ENCODE measurements at regions not wholly inside any gene's neighbourhood (a gene's known extent, or its start where the extent isn't known, plus 50 kb on each side); places are given as distances from the start of the nearest gene placed in this dataset.

GRCh38 chr1:5651964-5652821 is 340.0 kb downstream of the NPHP4 start:
- no peak for TF ChIP-seq CTCF (conservative IDR thresholded peaks at IDR 0.05 in 1 of 2, IDR thresholded peaks at IDR 0.05 in 1 of 2; ENCODE audit: low read depth in 1 of 2, low read length in 2 of 2)
- TF ChIP-seq EZH2 (IDR thresholded peaks at IDR 0.05; ENCODE audit: low read length, missing control alignments), result no peak

Data from fibroblast of lung (primary cell).